CD1c-positive myeloid dendritic cell (primary cell): ENCODE measurements at regions not wholly inside any gene's neighbourhood (a gene's known extent, or its start where the extent isn't known, plus 50 kb on each side); places are given as distances from the start of the nearest gene placed in this dataset.
A peak's percentile ranks its signal among the peaks of the same experiment; 100 is the strongest.

ENCODE experiments used
- DNase-seq: peaks from one replicate; pipeline ENCODE4 v3.0.0-alpha.2; 2016; ENCODE audit errors: extremely low spot score

GRCh38 chr3:143901105-143901504 is 52.8 kb upstream of the SLC9A9 start:
- no peak for DNase-seq

GRCh38 chr3:143902210-143902609 is 53.9 kb upstream of the SLC9A9 start:
- DNase-seq, result no peak

GRCh38 chr3:143910756-143911155 is 60.9 kb upstream of the DIPK2A start:
- no peak for DNase-seq

- no peak for DNase-seq
Observed at GRCh38 chr3:143914257-143914656, 57.4 kb upstream of the DIPK2A start.

GRCh38 chr3:143918848-143919247 is 52.8 kb upstream of the DIPK2A start:
- DNase-seq, result no peak

- DNase-seq, result peak; percentile 27
Observed at GRCh38 chr3:143921176-143921575, 50.4 kb upstream of the DIPK2A start.
